OCI-LY3 (cell line): ENCODE measurements at regions not wholly inside any gene's neighbourhood (a gene's known extent, or its start where the extent isn't known, plus 50 kb on each side); places are given as distances from the start of the nearest gene placed in this dataset.

Experiments used
- EZH2phosphoT487 ChIP-seq: fragments of 200-600 bp; shearing (Covaris generic); IDR thresholded peaks from 2 replicates; pipeline ENCODE4 v1.6.1; 2018; ENCODE audit warnings: antibody characterized with exemption, mixed run types, low read depth
- TF ChIP-seq, protein P1 (sequence below): fragments of 200-600, 300-600 bp; sonication (generic); IDR thresholded peaks from 2 replicates; pipeline ENCODE4 v1.5.1; 2014; ENCODE audit warnings: antibody characterized with exemption, low read length, low read depth

DNA sequence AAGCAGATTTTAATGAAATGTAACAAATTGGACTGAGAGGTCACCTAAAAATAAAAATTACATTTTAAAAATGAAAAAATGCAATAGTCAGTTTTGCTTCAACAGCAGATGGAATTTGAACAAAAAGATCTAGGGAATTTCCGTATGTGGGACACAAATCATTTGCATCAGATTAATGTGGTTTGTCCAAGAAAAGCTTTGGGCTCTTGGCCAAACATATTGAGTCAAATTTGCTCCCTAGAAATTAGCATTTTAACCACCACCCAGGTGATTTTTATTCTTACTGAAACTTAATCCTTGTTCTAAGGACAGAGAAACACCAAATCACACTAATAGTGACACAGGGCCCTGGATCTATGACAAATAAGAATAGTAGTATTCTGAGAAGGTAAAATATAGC is 1477.8 kb downstream of the FAM181B start:
- TF ChIP-seq, protein P1, sequence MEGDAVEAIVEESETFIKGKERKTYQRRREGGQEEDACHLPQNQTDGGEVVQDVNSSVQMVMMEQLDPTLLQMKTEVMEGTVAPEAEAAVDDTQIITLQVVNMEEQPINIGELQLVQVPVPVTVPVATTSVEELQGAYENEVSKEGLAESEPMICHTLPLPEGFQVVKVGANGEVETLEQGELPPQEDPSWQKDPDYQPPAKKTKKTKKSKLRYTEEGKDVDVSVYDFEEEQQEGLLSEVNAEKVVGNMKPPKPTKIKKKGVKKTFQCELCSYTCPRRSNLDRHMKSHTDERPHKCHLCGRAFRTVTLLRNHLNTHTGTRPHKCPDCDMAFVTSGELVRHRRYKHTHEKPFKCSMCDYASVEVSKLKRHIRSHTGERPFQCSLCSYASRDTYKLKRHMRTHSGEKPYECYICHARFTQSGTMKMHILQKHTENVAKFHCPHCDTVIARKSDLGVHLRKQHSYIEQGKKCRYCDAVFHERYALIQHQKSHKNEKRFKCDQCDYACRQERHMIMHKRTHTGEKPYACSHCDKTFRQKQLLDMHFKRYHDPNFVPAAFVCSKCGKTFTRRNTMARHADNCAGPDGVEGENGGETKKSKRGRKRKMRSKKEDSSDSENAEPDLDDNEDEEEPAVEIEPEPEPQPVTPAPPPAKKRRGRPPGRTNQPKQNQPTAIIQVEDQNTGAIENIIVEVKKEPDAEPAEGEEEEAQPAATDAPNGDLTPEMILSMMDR, result no peak
- no peak for TF ChIP-seq EZH2phosphoT487
